NCI-H187 (cell line): ENCODE measurements at regions not wholly inside any gene's neighbourhood (a gene's known extent, or its start where the extent isn't known, plus 50 kb on each side); places are given as distances from the start of the nearest gene placed in this dataset.
A peak's percentile ranks its signal among the peaks of the same experiment; 100 is the strongest.

Experiments used
- DNase-seq, 2 experiments: peaks; one replicate each; lab custom pipeline; 2025; lab: John Stamatoyannopoulos, UW

DNA sequence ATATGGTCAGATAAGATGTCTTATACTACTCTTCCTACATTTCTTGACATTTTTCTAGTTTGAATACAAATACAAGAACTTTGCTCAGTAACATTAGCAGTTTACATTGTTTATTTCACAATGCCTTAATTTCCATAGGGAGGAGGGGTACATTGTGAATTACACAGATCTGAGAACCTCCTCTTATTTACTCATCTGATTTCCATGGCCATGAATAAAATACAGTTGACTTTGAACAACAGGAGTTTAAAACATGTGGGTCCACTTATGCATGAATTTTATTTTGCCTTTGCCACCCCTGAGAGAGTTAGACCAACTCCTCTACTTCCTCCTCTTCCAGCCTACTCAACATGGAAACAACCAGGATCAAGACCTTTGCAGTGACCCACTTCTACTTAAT is 67.7 kb downstream of the MGST1 start:
- no peak for DNase-seq

DNA sequence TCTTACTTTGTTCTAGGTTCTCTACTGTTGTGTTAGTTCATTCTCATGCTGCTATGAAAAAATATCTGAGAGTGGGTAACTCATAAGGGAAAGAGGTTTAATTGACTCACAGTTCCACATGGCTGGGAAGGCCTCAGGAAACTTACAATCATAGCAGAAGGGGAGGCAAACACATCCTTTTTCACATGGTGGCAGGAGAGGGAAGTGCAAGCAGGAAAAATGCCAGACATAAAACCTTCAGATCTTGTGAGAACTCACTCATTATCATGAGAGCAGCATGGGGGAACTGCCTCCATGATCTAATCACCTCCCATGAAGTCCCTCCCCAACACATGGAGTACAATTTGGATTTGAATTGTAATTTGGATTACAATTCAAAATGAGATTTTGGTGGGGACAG is 69.6 kb downstream of the MGST1 start:
- no peak for DNase-seq

DNA sequence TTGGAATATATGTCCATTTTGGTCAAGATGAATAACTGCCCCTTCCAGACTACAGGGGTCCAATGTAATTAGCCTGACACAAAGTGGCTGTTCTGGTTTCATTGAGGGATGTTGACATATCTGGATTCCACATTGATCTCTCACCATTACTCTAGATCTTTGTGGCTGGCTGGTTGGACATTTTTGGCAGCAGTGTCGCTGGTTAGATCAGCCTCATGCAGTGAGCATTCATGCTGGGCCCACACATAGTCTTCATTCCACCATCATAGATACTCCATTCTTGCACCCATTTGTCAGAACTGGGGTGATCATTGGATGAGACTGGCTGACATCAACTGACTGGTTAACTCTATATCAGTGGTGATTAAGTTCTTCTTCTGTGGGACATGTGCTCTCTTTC is 74.4 kb downstream of the MGST1 start:
- DNase-seq = no peak

DNA sequence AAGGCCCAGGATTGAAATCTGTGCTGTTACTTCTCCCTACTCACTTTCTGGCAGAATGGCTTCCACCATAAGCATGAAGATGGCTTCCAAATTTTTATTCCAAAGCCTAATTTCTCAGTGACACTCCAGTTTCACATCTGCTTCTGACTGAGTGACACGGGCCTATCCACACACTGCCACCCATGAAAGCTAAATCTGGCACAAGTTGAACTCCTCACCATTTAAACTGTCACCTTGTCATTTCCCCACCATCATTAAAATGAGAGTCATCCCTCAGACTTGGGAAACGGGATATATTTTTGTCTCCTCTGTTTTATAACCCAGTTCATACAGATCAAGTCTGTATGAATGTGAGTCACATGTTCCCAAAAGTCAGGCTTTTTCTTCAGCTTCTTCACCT is 77.1 kb downstream of the MGST1 start:
- no peak for DNase-seq

DNA sequence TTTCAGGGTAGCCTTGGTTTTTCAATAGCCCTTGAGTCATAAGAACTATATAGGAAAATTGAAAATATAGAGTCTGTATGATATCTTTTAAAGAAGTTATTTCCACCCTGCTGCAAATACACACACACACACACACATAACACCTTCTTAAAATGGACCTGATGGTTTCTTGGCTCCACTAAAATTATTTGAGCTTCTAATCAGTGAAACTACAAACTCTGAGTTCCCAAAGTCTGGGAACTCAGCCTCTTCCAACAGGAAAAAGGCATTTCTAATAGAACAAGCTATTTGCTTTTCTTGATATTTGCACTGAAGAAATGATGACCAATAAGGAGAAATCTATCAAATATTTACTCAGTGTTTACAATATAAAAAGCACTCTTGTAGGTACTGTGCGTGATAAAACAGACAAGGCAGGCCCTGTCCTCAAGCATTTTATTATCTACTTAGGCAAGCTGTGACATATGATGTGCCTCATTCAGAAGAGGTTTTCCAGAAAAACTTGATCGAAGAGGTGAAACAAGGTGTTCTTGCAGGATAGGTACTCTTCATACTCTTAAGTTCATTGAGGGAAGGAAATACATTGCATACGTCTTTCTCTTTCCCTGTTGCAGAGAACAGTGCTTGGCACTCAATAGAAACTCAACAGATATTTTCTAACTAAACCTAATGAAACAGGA is 88.6 kb downstream of the MGST1 start:
- DNase-seq = no peak

DNA sequence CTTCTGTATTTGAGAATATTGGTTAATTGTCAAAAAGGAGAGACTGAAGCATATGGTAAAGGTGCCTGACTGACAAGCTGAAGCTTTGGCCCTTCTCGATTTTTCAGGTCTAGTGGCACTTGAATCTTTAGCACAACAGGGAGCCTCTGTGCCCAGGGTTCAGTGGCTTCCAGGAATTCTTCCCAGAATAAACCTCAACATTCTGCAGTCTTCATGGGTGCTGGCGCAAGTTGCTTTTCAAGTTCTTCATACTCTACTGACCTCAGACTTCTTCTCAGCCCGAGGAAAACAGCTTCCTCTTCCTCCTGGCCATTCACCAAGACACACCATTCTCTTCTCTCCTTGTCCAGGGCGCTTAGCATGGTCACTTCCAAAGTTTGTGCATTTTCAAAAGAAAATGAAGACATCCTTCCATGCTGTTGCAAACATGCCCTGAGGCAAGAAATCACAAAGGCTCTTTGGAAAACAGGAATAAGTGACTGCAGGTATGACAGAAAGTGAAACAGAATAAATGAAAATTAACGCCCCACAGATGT is 89.9 kb downstream of the MGST1 start:
- DNase-seq = no peak

DNA sequence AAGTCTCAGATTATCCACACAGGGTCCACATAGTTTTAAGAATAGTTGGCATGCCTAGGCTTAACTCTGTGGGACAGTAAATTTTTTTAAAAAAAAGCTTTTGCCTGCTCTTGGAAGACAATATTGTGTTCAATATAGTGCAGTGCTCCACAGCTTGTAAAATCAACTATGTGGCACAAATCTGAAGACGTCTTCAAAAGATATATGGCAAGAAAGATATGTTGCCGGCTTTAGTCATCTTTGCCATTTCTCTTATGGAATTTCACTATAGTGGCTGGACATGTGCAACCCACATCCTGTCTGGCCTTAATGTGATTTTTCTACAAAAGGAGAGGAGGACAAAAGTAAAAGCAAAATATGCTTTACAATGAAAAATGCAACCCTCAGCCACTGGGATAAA is 90.5 kb downstream of the MGST1 start:
- DNase-seq = no peak

DNA sequence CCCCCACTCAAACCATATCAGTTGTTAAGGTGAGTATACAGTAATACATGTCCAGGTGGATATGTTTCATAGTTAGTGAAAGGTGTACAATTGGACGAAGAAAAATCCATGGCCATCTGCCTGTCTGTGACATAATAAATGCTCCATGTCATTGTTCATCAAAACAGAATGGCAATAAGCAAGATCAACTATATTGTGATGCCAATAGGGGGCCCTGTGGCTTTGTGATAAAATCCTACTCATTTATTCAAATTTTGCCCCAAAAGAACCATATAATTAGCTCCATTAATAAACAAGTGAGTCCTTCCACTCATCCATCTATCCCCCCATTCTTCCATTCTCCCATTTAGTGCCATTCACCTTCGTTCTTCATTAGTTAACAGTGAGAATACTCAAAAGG is 102.0 kb downstream of the MGST1 start:
- peak in 1 of 2 experiments; percentile 77 for DNase-seq

DNA sequence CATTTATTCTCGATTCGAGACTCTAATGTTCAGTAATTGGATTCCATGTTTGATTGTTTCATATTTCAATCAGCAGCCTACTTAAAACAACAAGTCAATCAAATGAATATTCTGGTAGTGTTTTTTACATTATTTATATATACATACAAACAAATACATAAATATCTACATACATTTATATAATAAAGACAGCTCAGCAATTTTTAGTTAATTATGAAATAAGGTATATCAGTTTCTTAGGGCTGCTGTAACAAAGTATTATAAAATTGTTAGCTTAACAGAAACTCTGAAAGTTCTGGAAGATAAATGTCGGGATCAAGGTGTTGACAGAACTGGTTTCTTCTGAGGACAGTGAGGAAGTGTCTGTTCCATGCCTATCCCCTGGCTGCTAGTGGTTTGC is 105.9 kb downstream of the MGST1 start:
- no peak for DNase-seq

DNA sequence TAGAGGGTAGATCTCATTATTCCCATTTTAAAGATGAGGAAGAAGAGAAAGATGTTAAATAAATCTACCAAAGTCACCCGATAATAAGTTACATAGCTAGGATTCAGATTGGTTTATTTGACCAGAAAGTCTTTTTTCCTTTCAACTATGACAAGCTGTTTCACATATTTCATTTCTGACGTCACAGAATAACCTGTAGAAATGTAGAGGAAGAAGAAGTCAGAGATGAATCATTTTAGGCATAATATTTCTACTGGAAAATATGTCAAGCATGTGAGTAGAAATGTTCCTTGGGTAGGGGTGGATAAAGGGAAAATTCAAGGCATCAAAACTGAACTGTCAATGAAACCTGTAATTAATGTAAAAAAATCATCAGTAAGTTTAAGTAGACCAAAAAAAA is 107.0 kb downstream of the MGST1 start:
- DNase-seq = no peak

DNA sequence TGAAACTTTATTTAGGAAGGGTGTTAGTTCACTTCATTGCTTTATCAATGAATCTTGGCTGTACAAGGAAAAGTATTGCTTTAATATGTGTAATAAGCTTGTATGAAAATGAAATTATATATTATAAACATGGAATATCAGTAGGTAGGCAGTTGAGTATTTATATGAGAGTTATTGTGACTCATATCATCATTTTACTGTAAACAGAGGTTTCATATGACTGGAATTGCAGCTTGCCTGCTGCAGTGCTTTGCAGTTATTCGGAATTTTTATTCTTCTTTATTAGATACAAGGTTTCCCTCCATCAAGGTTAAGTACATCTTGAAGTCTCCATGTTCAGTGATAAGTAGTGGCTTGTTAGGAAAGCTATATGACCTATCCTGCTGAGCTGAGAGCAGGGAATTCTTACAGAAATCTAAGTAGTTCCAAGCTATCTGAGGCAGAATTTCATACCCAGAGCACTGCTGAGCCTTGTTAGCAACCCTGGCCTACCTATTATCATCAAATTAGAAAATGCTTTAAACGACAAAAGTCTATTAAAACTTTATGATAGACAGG is 111.2 kb downstream of the MGST1 start:
- no peak for DNase-seq

DNA sequence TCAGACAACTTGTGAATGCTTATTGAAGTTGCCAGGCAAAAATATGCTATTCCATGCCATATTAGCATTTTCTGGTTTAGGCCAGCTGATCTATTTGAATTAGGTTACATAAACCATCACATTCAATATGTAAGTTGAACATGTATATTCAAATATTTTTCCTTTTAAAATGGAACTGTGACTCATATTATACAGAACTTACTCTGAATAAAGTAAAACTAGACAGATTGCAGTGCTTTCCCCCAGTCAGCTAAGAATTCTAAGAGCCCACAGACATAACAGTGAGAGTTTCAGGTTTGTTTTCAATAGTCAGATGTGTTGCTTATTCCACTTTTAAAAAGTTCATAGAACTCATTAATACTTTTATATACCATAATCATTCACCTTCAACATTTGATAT is 119.8 kb downstream of the MGST1 start:
- no peak for DNase-seq

DNA sequence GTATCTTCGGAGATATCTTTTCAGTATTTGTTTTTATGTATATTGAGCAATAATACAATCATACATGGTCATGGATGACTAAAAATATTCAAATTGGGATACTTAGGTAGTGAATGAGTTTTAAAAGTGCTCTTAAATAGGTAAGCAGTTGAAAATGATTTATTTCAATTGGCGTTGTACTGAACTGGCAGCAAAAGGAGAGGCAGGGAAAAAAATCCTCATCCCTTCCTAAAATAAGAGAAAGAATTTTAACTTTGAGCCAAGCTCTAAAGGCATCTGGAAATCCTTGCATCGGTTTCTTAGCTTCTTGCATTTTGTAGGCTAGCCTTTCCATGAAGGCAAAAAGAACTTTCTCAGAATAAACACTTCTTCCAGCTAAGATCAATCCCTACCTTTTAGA is 125.2 kb downstream of the MGST1 start:
- no peak for DNase-seq

DNA sequence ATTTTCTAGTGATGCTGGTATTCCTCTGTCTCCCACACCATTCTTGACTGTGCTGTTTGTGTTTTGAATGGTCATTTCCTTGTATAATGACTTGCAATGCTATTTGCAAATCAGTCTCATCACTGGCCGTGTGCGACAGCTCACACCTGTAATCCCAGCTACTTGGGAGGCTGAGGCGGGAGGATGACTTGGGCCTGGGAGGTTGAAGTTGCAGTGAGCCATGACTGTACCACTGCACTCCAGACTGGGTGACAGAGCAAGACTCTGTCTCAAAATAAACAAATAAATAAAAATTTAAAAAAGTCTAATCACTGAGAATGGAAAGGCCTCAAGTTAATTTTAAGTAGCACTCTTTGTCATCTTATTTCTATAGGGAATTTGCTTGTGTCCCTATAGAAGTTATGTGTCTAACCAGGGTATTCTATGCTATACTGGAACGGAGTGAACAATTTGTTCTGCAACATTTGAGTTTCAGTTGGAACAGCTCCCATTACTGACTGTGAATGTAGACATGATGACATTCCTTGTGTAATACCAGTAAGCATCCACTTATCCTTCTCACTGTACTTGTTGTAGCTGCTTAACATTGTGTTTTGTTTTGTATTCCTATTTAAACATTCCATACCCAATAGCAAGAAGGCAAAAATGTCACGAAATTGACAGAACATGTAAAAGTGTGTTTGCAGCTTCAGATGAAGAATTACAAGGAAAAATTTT is 126.3 kb downstream of the MGST1 start:
- no peak for DNase-seq

DNA sequence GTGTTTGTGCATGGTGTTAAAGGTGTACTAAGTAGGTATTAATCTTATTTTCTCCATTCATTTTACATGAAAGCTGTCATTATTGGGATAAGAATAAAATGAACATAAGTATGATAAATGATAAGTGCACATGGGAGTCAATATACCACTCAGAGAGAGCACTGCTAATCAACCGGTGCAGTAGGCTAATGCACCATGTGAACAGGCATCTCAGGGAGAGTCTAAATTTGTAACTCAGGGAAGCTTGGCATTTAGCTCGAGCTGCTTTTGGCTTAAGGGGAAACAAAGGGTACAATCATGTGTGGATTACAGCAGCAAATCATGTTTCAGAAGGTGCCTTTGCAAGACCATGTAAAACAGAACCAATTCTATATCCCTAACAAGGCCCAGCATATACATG is 127.4 kb downstream of the MGST1 start:
- no peak for DNase-seq

DNA sequence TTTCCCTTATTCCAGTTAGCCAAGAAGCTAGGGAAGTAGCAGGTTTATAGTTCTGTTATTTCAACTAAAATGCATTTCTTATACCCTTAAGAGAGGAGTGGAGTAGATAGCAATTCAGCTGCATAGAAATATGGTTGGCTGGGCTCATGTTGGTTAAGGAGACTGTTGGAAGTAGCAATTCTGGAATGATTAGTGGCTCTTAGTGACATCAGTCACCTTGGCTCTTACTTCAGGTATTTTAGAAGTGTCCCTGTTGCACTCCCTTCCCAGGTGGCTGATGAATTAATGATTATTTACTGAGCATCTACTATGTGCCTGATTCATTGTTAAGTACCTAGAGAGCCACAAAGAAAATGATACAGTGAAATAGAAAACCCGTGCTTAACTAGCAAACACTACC is 128.1 kb downstream of the MGST1 start:
- no peak for DNase-seq

DNA sequence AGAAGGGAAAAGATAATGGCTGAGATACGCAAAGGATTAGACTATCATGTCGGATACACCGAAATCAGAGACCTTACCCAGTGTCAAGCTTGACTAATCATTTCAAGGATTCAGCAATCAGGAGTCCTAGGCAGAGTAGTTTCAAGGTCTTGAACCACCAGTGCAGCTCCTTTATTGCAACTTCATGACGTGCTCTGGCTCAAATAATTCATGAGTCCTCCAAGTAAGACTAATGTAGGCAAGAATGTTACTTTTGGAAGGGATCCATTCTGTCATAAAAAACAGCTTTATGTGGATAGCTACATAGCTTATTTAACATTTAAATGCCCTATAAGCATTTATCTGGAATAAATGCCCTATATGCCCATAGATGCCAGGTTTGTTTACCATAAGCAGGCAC is 123.2 kb downstream of the LMO3 start:
- no peak for DNase-seq

DNA sequence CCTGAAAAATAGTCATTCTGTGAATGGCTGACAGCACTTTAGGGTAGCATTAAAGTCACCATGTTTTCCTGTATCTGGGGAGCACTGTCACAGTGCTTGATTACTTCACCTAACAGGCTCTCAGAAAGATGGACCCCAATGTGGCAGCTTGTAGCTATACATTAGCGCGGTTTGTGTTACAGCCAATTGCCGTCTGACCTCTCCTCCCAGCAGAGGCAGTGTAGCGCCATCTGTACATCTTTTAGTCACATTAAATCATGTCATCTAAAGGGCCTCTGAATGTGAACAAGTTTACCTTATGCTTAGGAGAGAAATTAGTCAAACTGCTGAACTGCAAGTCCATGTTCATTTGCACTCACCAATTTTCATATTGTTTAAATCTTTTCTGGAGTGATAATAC is 113.7 kb downstream of the LMO3 start:
- DNase-seq = no peak

DNA sequence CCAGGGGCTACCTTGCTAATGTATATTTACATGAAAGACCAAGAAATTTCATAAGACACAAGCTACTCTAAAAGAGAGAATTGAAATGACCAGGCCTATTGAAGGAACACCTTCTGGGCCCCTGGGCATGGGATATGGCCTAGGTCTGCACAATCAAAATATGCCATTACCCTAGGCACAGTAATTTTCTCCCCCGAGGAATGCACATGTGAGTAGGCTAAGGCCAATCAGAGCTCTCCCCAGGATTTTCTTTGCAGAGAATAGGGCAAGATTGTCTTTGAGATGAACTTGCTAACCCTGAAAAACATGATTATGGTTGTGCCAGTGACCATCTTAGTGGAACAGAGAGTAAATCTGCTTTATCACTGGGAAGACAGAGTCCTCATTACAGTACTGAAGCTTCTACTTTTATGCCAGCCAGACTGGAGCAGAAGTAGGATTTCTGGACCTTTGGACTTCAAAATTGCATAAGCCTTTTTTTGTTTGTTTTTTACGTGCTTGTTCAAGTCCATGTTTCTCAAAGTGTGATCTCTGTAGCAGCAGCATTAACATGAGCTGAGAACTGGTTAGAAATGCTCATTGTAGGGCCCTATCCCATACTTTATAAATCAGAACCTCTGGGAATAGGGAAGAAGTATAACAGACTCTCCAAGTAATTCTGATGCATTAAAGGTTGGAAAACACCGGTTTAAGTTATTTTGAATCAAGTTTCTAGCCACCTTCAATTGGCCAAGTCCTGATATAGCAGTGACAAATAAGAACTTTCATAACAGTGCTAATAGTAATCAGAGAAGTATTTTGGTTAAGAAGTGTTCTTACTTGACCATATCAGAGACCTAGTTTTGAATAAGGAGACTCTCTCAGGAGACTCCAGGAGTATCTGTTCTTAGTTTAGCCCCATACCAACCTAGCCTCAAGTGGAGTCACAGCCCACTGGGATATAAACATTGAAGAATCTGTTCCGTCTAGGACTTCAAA is 112.9 kb downstream of the LMO3 start:
- DNase-seq = no peak

DNA sequence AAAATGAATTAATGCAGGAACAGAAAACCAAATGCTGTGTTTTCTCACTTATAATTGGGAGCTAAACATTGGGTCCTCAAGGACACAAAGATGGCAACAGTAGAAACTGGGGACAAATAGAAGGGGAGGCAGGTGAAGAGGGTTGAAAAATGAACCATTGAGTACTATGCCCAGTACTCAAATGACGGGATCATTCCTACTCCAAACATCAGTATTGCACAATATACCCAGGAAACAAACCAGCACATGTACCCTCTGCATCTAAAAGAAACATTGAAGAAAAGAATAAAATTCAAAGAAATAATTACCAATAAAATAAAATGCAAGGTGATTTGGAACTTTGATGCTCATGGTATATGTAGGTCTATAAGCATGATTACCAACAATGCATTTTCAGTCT is 110.8 kb downstream of the LMO3 start:
- no peak for DNase-seq
